NT2/D1 (cell line): ENCODE measurements at regions not wholly inside any gene's neighbourhood (a gene's known extent, or its start where the extent isn't known, plus 50 kb on each side); places are given as distances from the start of the nearest gene placed in this dataset.

Experiments
- SUZ12 ChIP-seq: IDR thresholded peaks from 2 replicates; pipeline ENCODE4 v1.6.1; 2011; ENCODE audit not compliant: insufficient read length, insufficient read depth; ENCODE audit errors: extremely low read depth
- YY1 ChIP-seq: IDR thresholded peaks from 2 replicates; pipeline ENCODE4 v1.6.1; 2011; ENCODE audit not compliant: insufficient read length, insufficient read depth
- ZNF274 ChIP-seq: IDR thresholded peaks from 2 replicates; pipeline ENCODE4 v1.6.1; 2011; ENCODE audit warnings: mild to moderate bottlenecking, low read depth, low read length

DNA sequence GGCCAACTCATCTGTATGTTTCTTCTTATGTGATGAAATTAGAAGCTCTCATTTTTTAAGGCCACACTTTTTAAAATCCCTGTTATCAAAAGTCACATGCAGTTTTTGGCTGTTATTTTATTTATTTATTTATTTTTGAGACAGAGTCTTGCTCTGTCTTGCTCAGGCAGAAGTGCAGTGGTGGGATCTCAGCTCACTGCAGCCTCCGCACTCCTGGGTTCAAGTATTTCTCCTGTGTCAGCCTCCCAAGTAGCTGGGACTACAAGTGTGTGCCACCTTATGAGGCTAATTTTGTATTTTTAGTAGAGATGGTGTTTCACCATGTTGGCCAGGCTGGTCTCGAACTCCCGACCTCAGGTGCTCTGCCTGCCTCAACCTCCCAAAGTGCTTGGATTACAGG lies 1434.5 kb downstream of the LRFN5 start:
- TF ChIP-seq ZNF274, result no peak
- no peak for TF ChIP-seq YY1
- no peak for TF ChIP-seq SUZ12
